ENCODE measurements at regions not wholly inside any gene's neighbourhood (a gene's known extent, or its start where the extent isn't known, plus 50 kb on each side); places are given as distances from the start of the nearest gene placed in this dataset.

GRCh38 chr17:77323413-77324171 is 182.8 kb downstream of the SEC14L1 start:
- no peak for TF ChIP-seq CTCF (IDR thresholded peaks at IDR 0.05; ENCODE audit: insufficient read depth, low read length, missing control alignments)
- ChIA-PET CTCF (interaction anchor here (0.8 to 3.6 kb wide), 9 partner anchors 8 to 235 kb away, joined by 3 to 20 read pairs (median 4); no protein-coding TSS in a partner anchor), POLR2A (interaction anchor here (0.6 to 3.9 kb wide), 22 partner anchors 8 to 235 kb away, joined by 3 to 38 read pairs (median 4); no protein-coding TSS in a partner anchor)
- DNase-seq (ENCODE audit: low read depth, low spot score), result no peak
- H3K4me3 ChIP-seq (ENCODE audit: low read depth, low read length), result peak overlapping the region; percentile 54

GRCh38 chr17:77324227-77324626 is 183.5 kb downstream of the SEC14L1 start:
- ChIA-PET CTCF (interaction anchor here (1.8 to 3.6 kb wide), 3 partner anchors 106 to 172 kb away, joined by 4 to 20 read pairs (median 11); no protein-coding TSS in a partner anchor), POLR2A (no interaction called here)
- peak overlapping the region; percentile 54 for H3K4me3 ChIP-seq (ENCODE audit: low read depth, low read length)
- no peak for TF ChIP-seq CTCF (IDR thresholded peaks at IDR 0.05; ENCODE audit: insufficient read depth, low read length, missing control alignments)
- DNase-seq (ENCODE audit: low read depth, low spot score), result no peak

- CTCF ChIA-PET, result interaction anchor here (0.7 to 1.4 kb wide), 10 partner anchors 75 to 183 kb away, joined by 3 to 9 read pairs (median 3); no protein-coding TSS in a partner anchor
- POLR2A ChIA-PET, result interaction anchor here (0.7 to 1.5 kb wide), 11 partner anchors 28 to 125 kb away, joined by 3 to 6 read pairs (median 3); no protein-coding TSS in a partner anchor
- no peak for DNase-seq (ENCODE audit: low read depth, low spot score)
- peak overlapping the region; percentile 27 for H3K4me3 ChIP-seq (ENCODE audit: low read depth, low read length)
- TF ChIP-seq CTCF (IDR thresholded peaks at IDR 0.05; ENCODE audit: insufficient read depth, low read length, missing control alignments), result no peak
Measured at GRCh38 chr17:77325577-77326075, 184.9 kb downstream of the SEC14L1 start.

- ChIA-PET POLR2A (interaction anchor here (1.2 to 1.5 kb wide), 5 partner anchors 29 to 124 kb away, joined by 3 to 6 read pairs (median 4); no protein-coding TSS in a partner anchor), CTCF (interaction anchor here (1.0 to 1.6 kb wide), 8 partner anchors 74 to 182 kb away, joined by 3 to 9 read pairs (median 3); no protein-coding TSS in a partner anchor)
- H3K4me3 ChIP-seq (ENCODE audit: low read depth, low read length), result no peak overlapping the region
- no peak for TF ChIP-seq CTCF (IDR thresholded peaks at IDR 0.05; ENCODE audit: insufficient read depth, low read length, missing control alignments)
- DNase-seq (ENCODE audit: low read depth, low spot score), result no peak
Measured at GRCh38 chr17:77326076-77326591, 185.4 kb downstream of the SEC14L1 start.

- no peak overlapping the region for H3K4me3 ChIP-seq (ENCODE audit: low read depth, low read length)
- ChIA-PET POLR2A (no interaction called here), CTCF (interaction anchor here (1.2 to 1.6 kb wide), 3 partner anchors 85 to 164 kb away, joined by 3 to 6 read pairs (median 3); no protein-coding TSS in a partner anchor)
- DNase-seq (ENCODE audit: low read depth, low spot score), result no peak
- no peak for TF ChIP-seq CTCF (IDR thresholded peaks at IDR 0.05; ENCODE audit: insufficient read depth, low read length, missing control alignments)
Measured at GRCh38 chr17:77326636-77327035, 185.9 kb downstream of the SEC14L1 start.

- H3K4me3 ChIP-seq (ENCODE audit: low read depth, low read length), result no peak overlapping the region
- no peak for DNase-seq (ENCODE audit: low read depth, low spot score)
- CTCF ChIA-PET, result interaction anchor here (1.2 to 1.6 kb wide), 2 partner anchors 85 to 163 kb away, joined by 3 to 6 read pairs; no protein-coding TSS in a partner anchor
- TF ChIP-seq CTCF (IDR thresholded peaks at IDR 0.05; ENCODE audit: insufficient read depth, low read length, missing control alignments), result no peak
- POLR2A ChIA-PET, result no interaction called here
Measured at GRCh38 chr17:77327181-77327565, 186.4 kb downstream of the SEC14L1 start.

Data from AG04449 (cell line).